ENCODE measurements at regions not wholly inside any gene's neighbourhood (a gene's known extent, or its start where the extent isn't known, plus 50 kb on each side); places are given as distances from the start of the nearest gene placed in this dataset.
"Not testable (repeated sequence)": the region's sequence is repeated elsewhere in the genome, so short reads cannot be mapped to it uniquely, and the experiment has no call there.

DNA sequence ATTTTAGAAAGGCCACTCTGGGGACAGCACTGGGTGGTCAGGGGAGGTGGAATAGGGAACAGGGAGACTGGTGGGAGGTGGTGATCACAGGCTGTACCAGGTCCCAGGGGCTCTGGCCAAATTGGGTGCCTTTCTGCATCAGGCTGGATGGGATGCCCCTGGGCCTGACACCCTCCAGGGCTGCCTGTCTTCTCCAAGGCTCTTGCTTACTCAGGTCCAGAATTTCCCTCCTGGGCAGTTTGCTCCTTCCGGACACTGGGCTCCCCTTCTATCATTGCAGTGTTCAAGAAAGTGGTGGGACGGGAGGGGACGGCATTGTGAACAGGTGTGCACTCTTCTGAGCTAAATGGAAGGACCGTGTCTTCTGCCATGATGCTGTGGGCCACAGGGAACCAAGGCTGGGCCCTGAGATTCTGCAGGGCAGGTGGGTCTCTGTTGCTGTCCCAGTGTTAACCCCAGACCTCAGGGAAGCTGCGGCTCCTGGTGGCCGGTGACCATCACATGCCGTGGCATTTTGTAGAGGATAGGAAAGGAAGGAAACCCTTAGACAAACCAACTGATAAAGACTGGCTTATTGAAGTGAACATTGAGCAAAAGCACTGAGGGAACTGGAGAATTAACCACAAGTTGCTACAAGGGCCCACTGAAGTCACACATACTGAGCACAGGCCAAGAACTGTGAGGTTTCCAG lies 93.7 kb upstream of the HS6ST1 start:
- H3K4me3 Mint-ChIP-seq, result no peak overlapping the region
- no peaks in the 10 kb centered on the region for H3K9me3 Mint-ChIP-seq

DNA sequence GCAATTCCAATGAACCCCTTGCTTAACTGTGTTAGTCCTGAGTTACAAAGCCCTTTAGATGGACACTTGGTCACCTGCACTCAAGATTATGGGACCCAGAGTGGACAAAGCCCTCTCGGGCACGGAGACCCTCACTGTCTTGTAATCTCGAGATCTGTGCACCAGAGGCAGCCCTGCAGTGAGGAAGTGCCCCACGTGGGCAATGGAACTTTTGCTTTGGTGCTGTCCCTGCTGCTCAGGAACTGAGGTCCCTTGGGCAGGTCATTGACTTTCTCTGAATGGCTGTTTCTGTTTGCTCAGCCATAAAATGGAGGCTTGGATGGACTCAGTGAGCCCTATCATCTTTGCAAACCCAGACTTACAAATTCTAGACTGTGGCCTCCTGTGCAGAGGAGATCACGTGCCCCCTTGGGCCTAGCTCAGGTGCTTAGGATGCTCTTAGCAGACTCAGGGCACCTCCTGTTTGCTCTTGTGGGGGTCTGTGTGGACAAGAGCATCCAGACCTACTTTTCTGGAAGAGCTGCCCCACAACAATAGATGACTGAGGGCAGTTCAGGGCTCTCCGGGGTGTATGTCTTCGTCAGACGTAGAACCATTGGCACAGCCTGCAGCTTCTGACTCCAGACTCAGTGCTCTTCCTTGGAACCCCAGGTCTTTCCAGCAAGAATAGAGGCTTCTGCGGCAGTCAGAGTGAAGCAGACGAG lies 94.5 kb upstream of the HS6ST1 start:
- Mint-ChIP-seq H3K27me3 (ENCODE audit: low read depth in 3 of 3) (peaks cover 0 to 3% (median 1%) of the 10 kb centered on the region in 3 donors), H3K36me3 (no peaks in the 10 kb centered on the region), H3K4me1 (no peaks in the 10 kb centered on the region), H3K9me3 (no peaks in the 10 kb centered on the region), H3K4me3 (no peak overlapping the region), H3K27ac (no peak overlapping the region)
- no peak for DNase-seq

More for the DNA sequence above, 93.7 kb upstream of the HS6ST1 start:
- H3K27me3 Mint-ChIP-seq (ENCODE audit: low read depth in 3 of 3), result peaks cover 0 to 3% (median 1%) of the 10 kb centered on the region in 3 donors
- no peak for DNase-seq
- H3K36me3 Mint-ChIP-seq, result no peaks in the 10 kb centered on the region
- no peak overlapping the region for H3K27ac Mint-ChIP-seq
- no peaks in the 10 kb centered on the region for H3K4me1 Mint-ChIP-seq

DNA sequence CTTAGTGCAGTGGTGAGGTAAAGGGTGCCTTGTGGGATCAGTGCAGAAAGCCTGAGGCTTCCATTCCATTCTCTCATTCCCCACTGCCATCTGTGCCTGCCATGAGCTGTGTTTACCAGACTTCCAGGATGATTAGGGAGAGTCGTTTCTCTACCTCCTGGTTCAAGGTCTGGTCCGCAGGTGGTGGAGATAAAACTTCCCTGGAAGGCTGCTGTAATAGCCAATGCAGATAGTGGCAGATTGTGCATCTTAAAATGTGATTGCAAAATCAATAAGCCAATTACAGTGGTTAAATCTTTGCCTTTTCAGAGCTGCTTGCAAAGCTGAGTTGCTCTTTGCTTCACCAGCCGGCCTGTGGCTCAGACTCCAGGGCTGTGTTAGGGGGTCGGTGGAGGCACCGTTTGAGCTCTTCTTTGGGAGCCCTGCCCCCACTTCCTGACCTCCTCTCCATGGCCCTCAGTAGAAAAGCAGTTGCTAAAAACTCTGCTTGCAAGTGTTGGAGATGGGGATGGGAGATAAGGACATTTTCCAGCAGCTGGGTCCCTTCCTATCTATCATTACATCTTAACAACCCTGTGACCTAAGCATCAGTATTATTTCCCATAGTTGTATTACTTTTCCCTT lies 95.2 kb upstream of the HS6ST1 start:
- Mint-ChIP-seq H3K9me3 (no peaks in the 10 kb centered on the region), H3K4me3 (no peak overlapping the region), H3K4me1 (no peaks in the 10 kb centered on the region), H3K27ac (no peak overlapping the region), H3K36me3 (no peaks in the 10 kb centered on the region), H3K27me3 (ENCODE audit: low read depth in 3 of 3) (peaks cover 0 to 1% (median under 1%) of the 10 kb centered on the region in 3 donors)
- DNase-seq, result no peak

DNA sequence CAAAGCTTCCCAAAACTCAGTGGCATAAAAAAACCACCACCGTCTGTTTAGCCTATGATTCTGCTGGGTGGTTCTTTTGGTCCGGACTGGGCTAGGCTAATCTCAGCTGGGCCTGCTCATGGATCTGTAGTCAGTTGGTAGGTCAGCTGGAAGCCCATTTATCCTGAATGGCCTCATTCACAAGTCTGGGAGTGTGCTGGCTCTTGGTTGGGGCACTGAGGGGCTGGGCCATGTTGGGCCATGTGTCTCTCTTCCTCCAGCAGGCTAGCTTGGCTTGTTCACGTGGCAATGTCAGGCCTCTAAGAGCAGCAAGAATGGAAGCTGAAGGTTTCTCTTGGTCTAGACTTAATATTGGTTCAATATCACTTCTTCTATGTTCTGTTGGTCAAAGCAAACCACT lies 95.7 kb upstream of the HS6ST1 start:
- no peak overlapping the region for H3K27ac Mint-ChIP-seq
- peaks cover 0 to 1% (median 0%) of the 10 kb centered on the region in 3 donors for H3K27me3 Mint-ChIP-seq (ENCODE audit: low read depth in 3 of 3)
- no peaks in the 10 kb centered on the region for H3K9me3 Mint-ChIP-seq
- H3K36me3 Mint-ChIP-seq, result no peaks in the 10 kb centered on the region
- H3K4me3 Mint-ChIP-seq, result no peak overlapping the region
- DNase-seq, result no peak
- no peaks in the 10 kb centered on the region for H3K4me1 Mint-ChIP-seq

DNA sequence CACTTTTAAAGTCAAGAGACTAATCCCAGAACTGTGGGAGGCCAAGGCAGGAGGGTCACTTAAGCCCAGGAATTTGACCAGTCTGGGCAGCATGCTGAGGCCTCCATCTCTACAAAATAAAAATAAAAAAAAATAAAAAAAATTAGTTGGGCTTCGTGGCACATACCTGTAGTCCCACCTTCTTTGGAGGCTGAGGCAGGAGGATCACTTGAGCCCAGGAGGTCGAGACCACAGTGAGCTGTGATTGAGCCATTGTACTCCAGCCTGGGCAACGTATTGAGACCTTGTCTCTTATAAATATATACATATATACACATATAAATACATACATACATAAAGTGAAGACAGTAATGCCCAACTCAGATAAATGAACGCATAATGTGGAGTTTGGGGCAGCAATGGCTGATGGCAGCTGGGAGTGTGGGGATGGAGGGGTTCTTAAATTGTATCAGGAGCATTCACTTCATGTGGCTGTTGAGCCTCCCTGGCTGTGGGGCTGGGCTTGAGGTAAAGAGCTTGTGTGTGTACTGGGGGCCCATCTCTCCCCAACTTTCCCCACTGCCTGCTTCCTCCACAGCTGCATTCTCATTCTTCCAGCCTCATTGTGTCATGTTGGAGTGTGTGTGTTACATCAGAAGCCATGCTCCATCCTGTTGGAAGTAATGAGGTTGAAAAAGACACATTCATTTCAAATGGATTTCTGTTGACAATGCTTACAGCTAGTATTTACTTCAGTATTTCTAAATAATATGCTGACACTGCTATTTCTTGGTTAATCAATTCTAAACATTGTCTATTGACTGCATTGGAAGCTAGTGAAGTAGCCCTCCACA lies 96.5 kb upstream of the HS6ST1 start:
- Mint-ChIP-seq H3K27me3 (ENCODE audit: low read depth in 3 of 3) (peaks cover 0 to 4% (median 1%) of the 10 kb centered on the region in 3 donors), H3K36me3 (no peaks in the 10 kb centered on the region), H3K4me3 (no peak overlapping the region), H3K27ac (no peak overlapping the region), H3K4me1 (no peaks in the 10 kb centered on the region), H3K9me3 (no peaks in the 10 kb centered on the region)
- DNase-seq, result no peak

DNA sequence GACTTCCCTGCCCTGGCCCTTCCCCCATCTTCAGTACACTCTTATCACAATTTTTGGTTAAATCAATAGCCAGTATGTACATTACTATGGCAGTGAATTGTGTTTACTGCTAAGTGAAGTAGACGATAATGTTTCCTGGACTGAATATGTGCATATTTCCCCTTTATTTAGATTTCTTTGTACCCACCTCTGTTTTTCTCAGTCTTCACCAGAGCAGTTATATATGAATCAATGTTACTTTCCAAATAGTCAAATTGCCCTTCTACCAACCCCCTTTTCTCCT lies 97.1 kb upstream of the HS6ST1 start:
- H3K4me1 Mint-ChIP-seq, result no peaks in the 10 kb centered on the region
- no peaks in the 10 kb centered on the region for H3K9me3 Mint-ChIP-seq
- no peak overlapping the region for H3K27ac Mint-ChIP-seq
- DNase-seq, result no peak
- H3K27me3 Mint-ChIP-seq (ENCODE audit: low read depth in 3 of 3), result peaks cover 0 to 5% (median 1%) of the 10 kb centered on the region in 3 donors
- H3K36me3 Mint-ChIP-seq, result no peaks in the 10 kb centered on the region
- H3K4me3 Mint-ChIP-seq, result no peak overlapping the region

DNA sequence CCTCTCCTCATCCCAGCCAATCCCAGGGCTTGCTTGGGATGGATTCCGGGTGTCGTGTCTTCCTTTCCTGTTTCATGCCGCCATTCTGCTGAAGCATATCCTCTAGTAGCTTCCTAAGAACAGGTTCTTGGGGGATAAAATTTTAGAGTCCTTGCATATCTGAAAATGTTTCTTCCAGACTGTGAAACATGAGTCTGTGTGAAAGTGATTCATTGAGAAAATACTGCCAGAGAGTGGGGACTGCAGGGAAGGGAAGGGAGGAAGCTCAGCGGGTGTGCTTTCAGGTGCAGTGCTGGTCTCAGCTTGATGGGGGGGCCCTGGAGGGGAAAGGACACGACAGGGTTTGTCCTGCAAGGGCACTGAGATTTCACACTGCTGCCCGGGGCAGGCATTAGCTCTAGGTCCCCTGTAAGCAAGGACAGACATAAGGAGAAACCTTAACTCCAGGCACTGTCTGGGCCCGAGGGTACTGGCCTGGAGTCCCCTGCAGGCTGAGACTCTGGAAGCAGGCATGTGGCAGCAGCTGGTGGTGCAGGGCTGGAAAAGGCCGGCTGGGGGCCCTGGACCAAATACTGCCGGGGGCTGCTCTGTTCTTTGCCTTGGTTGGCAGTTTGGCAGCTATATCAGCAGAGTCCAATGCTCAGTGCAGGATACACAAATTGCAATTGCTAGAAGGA lies 97.6 kb upstream of the HS6ST1 start:
- Mint-ChIP-seq H3K4me3 (no peak overlapping the region), H3K27me3 (ENCODE audit: low read depth in 3 of 3) (peaks cover 0 to 5% (median 1%) of the 10 kb centered on the region in 3 donors), H3K9me3 (no peaks in the 10 kb centered on the region), H3K27ac (no peak overlapping the region), H3K36me3 (no peaks in the 10 kb centered on the region), H3K4me1 (no peaks in the 10 kb centered on the region)
- DNase-seq, result no peak

DNA sequence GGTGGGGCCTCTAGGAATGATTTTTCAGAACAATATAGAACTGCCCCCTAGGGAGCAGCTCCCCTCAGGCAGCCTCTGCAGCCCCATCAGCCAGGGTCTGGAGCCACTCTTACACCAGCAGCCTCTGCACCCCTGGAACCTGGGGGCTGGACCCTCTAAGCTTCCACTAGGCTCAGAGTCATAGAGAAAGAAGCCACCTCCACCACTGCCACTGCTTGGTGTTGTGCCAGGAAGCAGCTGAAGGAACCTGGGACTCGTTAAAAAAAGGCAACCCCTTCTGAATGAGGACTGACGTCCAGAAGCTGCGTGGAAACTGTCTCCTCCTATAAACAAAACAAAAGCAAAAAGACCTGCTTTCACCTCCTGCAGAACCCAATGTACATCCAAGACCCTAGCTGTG lies 98.1 kb upstream of the HS6ST1 start:
- Mint-ChIP-seq H3K9me3 (no peaks in the 10 kb centered on the region), H3K27me3 (ENCODE audit: low read depth in 3 of 3) (peaks cover 0 to 4% (median 4%) of the 10 kb centered on the region in 3 donors), H3K36me3 (no peaks in the 10 kb centered on the region), H3K27ac (no peak overlapping the region), H3K4me3 (no peak overlapping the region), H3K4me1 (no peaks in the 10 kb centered on the region)
- DNase-seq, result no peak

DNA sequence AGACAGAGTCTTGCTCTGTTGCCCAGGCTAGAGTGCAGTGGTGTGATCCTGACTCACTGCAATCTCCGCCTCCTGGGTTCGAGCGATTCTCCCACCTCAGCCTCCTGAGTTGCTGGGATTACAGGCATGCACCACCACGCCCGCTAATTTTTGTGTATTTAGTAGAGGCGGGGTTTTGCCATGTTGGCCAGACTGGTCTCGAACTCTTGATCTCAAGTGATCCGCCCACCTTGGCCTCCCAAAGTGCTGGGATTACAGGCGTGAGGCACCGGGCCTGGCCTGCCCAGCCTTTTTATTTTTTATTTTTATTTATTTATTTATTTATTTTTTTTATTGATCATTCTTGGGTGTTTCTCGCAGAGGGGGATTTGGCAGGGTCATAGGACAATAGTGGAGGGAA lies 98.6 kb upstream of the HS6ST1 start:
- not testable (repeated sequence) for DNase-seq; H3K27ac Mint-ChIP-seq; H3K4me1 Mint-ChIP-seq; H3K36me3 Mint-ChIP-seq; H3K27me3 Mint-ChIP-seq (ENCODE audit: low read depth in 3 of 3); H3K9me3 Mint-ChIP-seq; H3K4me3 Mint-ChIP-seq

DNA sequence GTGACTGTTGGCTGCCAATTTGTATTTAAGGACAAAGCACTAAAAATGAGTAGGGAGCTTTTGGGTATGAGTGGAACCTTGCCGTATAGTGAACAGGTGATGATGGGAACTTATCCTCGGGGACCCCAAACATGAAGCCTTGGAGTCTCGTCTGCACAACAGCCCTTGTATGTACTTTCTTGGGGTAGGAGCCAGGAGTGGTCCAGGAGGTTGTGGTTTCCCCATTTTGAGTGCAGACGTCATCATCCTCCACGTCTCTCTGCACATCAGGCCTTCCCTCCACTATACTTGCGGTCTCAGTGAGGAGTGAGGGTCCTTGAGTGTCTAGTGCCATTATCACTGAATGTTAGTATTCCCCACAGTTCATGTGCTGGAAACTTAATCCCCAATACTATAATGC lies 101.5 kb upstream of the HS6ST1 start:
- Mint-ChIP-seq H3K27ac (peak overlapping the region in 1 of 6 donors; percentile 23), H3K27me3 (ENCODE audit: low read depth in 3 of 3) (peaks cover 0 to 11% (median 4%) of the 10 kb centered on the region in 3 donors), H3K36me3 (no peaks in the 10 kb centered on the region), H3K4me1 (no peaks in the 10 kb centered on the region), H3K4me3 (no peak overlapping the region), H3K9me3 (no peaks in the 10 kb centered on the region)
- no peak for DNase-seq

DNA sequence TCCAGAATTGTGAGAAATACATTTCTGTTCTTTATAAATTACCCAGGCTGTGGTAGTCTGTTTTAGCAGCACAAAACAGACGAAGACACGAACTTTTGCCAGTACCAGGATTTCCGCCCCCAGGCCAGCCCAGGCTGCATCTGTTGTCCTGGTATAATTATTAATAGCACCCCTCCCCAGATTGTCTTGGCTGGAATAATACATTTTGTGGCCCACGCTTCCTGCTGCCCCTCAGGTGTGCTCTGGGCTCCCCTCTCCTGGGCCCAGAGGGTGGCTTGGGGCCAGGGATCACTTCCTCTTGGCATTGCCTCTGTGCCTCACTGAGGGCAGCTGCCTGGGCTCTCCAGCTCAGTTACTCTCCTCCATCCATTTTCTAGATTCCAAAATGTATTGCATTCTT lies 102.1 kb upstream of the HS6ST1 start:
- Mint-ChIP-seq H3K4me1 (no peaks in the 10 kb centered on the region), H3K27me3 (ENCODE audit: low read depth in 3 of 3) (peaks cover 0 to 11% (median 4%) of the 10 kb centered on the region in 3 donors), H3K27ac (no peak overlapping the region), H3K4me3 (no peak overlapping the region), H3K9me3 (no peaks in the 10 kb centered on the region), H3K36me3 (no peaks in the 10 kb centered on the region)
- DNase-seq, result no peak

DNA sequence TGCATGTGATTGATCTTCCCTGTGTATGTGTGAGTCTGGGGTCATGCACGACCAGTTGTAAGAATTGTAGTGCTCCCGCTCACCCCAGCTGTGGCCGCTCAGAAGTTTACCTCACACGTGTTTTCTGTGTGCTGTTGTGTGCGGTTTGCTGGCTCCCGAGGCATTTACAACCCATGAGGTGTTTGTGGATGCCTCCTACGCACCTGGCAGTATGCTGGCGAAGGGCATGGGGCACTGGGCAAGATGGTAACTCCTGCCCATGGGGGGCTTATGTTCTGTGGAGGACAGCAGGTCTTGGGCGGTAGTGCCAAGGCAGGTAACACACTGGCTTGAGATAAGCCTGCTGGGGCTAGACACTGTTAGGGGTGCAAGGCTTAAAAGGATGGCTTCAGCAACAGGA lies 102.6 kb upstream of the HS6ST1 start:
- Mint-ChIP-seq H3K36me3 (no peaks in the 10 kb centered on the region), H3K27ac (no peak overlapping the region), H3K9me3 (no peaks in the 10 kb centered on the region), H3K4me1 (no peaks in the 10 kb centered on the region), H3K4me3 (no peak overlapping the region), H3K27me3 (ENCODE audit: low read depth in 3 of 3) (peaks cover 0 to 11% (median 4%) of the 10 kb centered on the region in 3 donors)
- no peak for DNase-seq

DNA sequence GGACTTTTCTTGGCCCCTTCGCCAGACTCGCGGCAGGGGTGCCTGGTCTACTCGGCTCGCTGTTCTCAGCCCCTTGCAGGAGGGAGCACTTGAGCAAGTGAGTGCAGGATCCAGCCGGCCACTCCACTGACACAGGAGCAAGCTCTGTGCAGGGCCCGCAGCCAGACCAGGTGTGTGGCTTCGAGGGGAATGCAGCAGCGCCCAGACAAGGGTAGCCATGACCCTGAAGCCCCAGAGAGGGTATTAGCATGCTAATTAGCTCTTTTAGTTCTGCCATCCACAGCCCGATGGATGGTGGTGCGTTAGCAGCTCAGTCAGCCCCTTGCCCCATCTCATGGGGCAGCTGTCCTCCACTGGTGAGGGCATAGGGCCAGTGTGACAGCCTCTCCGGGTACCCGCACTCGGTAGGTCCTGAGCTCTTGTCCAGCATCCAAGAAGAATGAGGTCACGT lies 103.2 kb upstream of the HS6ST1 start:
- no peak for DNase-seq
- Mint-ChIP-seq H3K27ac (no peak overlapping the region), H3K4me1 (no peaks in the 10 kb centered on the region), H3K9me3 (no peaks in the 10 kb centered on the region), H3K27me3 (ENCODE audit: low read depth in 3 of 3) (peaks cover 2 to 11% (median 4%) of the 10 kb centered on the region in 3 donors), H3K36me3 (no peaks in the 10 kb centered on the region), H3K4me3 (no peak overlapping the region)
